Right lobe of liver (tissue), 6 donors: ENCODE measurements at regions not wholly inside any gene's neighbourhood (a gene's known extent, or its start where the extent isn't known, plus 50 kb on each side); places are given as distances from the start of the nearest gene placed in this dataset.

ENCODE experiments used
- ATAC-seq, 4 donors: fragments of 200-7000 bp; cut with Tn5 transposase; one replicate each; pipeline ENCODE4 v1.9.1; 2020; ENCODE audit warnings: mild to moderate bottlenecking in 4 of 4, moderate library complexity in 4 of 4
- DNase-seq, 3 donors: peaks; one replicate each; pipeline ENCODE4 v3.0.0-alpha.2; 2020
- H3K27ac ChIP-seq, 3 donors: fragments of 200-600 bp; one replicate each; pipeline ENCODE4 v1.8.0; 2022
- H3K27me3 ChIP-seq, 2 donors: fragments of 200-600 bp; one replicate each; pipeline ENCODE4 v1.8.0; 2022
- H3K36me3 ChIP-seq, 4 donors: fragments of 200-600 bp; sonication (generic) in 1 of 4; one replicate each; pipeline versions ENCODE4 v1.5.1 to v1.8.0; 2017 to 2022; ENCODE audit warnings: control low read depth in 1 of 4
- H3K4me1 ChIP-seq, 4 donors: fragments of 200-600 bp; sonication (generic) in 1 of 4; one replicate each; pipeline versions ENCODE4 v1.5.1 to v1.8.0; 2017 to 2022; ENCODE audit warnings: control low read depth in 1 of 4
- H3K4me3 ChIP-seq, 3 donors: fragments of 200-600 bp; one replicate each; pipeline ENCODE4 v1.8.0; 2022
- H3K9me3 ChIP-seq, 4 donors: fragments of 200-600 bp; sonication (generic) in 1 of 4; one replicate each; pipeline versions ENCODE4 v1.5.1 to v1.8.0; 2017 to 2022; ENCODE audit warnings: control low read depth in 1 of 4
- POLR2A ChIP-seq: fragments of 450-650 bp; IDR thresholded peaks from one replicate; pipeline ENCODE4 v1.6.1; 2017; ENCODE audit warnings: antibody characterized with exemption, mild to moderate bottlenecking
- WGBS: methylation state at CpG from one replicate; pipeline ENCODE4 v1.1.6; 2018; ENCODE audit warnings: low coverage, low lambda C conversion rate; ENCODE audit not compliant: insufficient coverage; ENCODE audit errors: missing lambda C conversion rate; 5-methylcytosine and 5-hydroxymethylcytosine counted together
- intact Hi-C, 2 donors: fragments of 100-400 bp; cut with DNase I; formaldehyde crosslinking; loops; one replicate each; pipeline versions ENCODE4 v1.11.2 to v1.14.1; 2022
- TF ChIP-seq, protein P1 (sequence below), 4 donors: fragments of 200-600 bp in 3 of 4; fragments of 450-650 bp in 1 of 4; IDR thresholded peaks; one replicate each; pipeline versions ENCODE4 v1.5.1 to v1.8.0; 2016 to 2022; ENCODE audit warnings: antibody characterized with exemption in 4 of 4, mild to moderate bottlenecking in 2 of 4
- donor health status: DM: no; HTN: yes; CAD: no.
- donor health status: DM: no; HTN: no; CAD: no.
- donor health status: DM: no; HTN: no; CAD: no.
- donor health status: DM: no; HTN: yes; CAD: no.
- donor health status: DM: no; HTN: yes; CAD: no.

GRCh38 chr15:38631119-38632075, 66.8 kb upstream of the RASGRP1 start:
- TF ChIP-seq POLR2A: no peak
- TF ChIP-seq, protein P1, sequence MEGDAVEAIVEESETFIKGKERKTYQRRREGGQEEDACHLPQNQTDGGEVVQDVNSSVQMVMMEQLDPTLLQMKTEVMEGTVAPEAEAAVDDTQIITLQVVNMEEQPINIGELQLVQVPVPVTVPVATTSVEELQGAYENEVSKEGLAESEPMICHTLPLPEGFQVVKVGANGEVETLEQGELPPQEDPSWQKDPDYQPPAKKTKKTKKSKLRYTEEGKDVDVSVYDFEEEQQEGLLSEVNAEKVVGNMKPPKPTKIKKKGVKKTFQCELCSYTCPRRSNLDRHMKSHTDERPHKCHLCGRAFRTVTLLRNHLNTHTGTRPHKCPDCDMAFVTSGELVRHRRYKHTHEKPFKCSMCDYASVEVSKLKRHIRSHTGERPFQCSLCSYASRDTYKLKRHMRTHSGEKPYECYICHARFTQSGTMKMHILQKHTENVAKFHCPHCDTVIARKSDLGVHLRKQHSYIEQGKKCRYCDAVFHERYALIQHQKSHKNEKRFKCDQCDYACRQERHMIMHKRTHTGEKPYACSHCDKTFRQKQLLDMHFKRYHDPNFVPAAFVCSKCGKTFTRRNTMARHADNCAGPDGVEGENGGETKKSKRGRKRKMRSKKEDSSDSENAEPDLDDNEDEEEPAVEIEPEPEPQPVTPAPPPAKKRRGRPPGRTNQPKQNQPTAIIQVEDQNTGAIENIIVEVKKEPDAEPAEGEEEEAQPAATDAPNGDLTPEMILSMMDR (IDR thresholded peaks at IDR 0.05): no peak
- intact Hi-C loops: no loop called here
- H3K27ac ChIP-seq: no peak overlapping the region
- no peaks in the 10 kb centered on the region for H3K27me3 ChIP-seq
- no peak for DNase-seq
- H3K36me3 ChIP-seq: no peaks in the 10 kb centered on the region
- ATAC-seq: no peak
- H3K4me1 ChIP-seq: no peaks in the 10 kb centered on the region
- H3K4me3 ChIP-seq: no peak overlapping the region
- no peaks in the 10 kb centered on the region for H3K9me3 ChIP-seq
- WGBS: 52% methylated on average over 5 of the region's 5 CpGs

DNA sequence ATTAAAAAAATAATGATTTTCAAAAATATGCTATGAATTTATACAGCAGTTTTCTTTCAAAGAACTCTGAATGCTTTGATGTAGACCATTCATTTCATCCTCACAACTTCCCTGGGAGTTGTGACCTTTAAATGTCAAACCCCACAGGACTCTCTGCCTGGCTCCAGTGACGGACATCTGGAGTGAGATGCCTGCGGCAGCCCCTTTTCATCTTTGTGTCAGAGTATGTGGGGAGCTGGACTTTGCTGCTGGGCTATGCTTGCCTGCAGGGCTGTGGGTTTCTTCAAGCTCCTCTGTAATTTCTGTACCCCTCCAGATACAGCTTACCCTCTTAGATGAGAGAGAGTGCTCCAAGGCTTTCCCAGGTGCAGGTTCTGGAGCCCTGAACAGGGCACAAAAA, 70.6 kb upstream of the RASGRP1 start:
- ATAC-seq: no peak
- DNase-seq: no peak
- 0% methylated on average over 2 of the region's 2 CpGs for WGBS

DNA sequence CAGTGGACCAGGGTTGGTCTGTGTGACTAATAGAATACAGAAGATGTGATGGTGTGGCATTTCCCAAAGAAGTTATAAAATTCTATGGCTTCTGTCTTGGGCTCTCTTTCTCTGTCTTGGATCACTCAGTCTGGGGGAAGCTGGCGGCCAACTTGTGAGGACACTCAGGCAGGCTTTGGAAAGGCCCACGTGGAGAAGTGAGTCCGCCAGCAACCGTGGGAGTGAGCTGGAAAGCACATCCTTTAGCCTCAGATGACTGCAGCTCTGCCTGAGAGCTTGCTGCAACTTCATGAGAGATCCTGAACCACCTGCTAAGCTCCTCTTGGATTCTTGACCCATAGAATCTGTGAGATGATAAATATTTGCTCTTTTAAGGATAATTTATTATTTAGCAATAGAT, 72.0 kb upstream of the RASGRP1 start:
- no peaks in the 10 kb centered on the region for H3K4me1 ChIP-seq
- no peaks in the 10 kb centered on the region for H3K36me3 ChIP-seq
- intact Hi-C loops: no loop called here
- H3K27me3 ChIP-seq: no peaks in the 10 kb centered on the region
- DNase-seq (no peak), ATAC-seq (no peak)
- WGBS: 63% methylated on average over 2 of the region's 4 CpGs
- no peak overlapping the region for H3K27ac ChIP-seq
- no peak overlapping the region for H3K4me3 ChIP-seq
- H3K9me3 ChIP-seq: no peaks in the 10 kb centered on the region
- no peak for TF ChIP-seq POLR2A
- TF ChIP-seq, protein P1 (IDR thresholded peaks at IDR 0.05): no peak

More for the DNA sequence above, 70.6 kb upstream of the RASGRP1 start:
- H3K9me3 ChIP-seq: no peaks in the 10 kb centered on the region
- no peak for TF ChIP-seq POLR2A
- TF ChIP-seq, protein P1 (IDR thresholded peaks at IDR 0.05): no peak
- H3K4me1 ChIP-seq: no peaks in the 10 kb centered on the region
- no peaks in the 10 kb centered on the region for H3K36me3 ChIP-seq
- H3K27me3 ChIP-seq: no peaks in the 10 kb centered on the region
- intact Hi-C loops: no loop called here
- no peak overlapping the region for H3K27ac ChIP-seq
- no peak overlapping the region for H3K4me3 ChIP-seq

- Histone ChIP-seq H3K27ac (no peak overlapping the region), H3K4me1 (no peaks in the 10 kb centered on the region), H3K4me3 (no peak overlapping the region), H3K27me3 (no peaks in the 10 kb centered on the region), H3K9me3 (no peaks in the 10 kb centered on the region), H3K36me3 (no peaks in the 10 kb centered on the region)
- ATAC-seq: no peak
- WGBS: 51% methylated on average over 2 of the region's 2 CpGs
- no peak for TF ChIP-seq POLR2A
- TF ChIP-seq, protein P1 (IDR thresholded peaks at IDR 0.05): no peak
- intact Hi-C loops: no loop called here
- DNase-seq: no peak
Observed at GRCh38 chr15:38638126-38638525, 73.5 kb upstream of the RASGRP1 start.
